H1 (cell line): ENCODE measurements at regions not wholly inside any gene's neighbourhood (a gene's known extent, or its start where the extent isn't known, plus 50 kb on each side); places are given as distances from the start of the nearest gene placed in this dataset.

Experiments
- CTCF ChIA-PET: fragments of 300-600 bp; sonication (Branson Sonifier 250); formaldehyde crosslinking; loops from one replicate; lab custom pipeline; 2021; ENCODE audit not compliant: partially characterized antibody; lab: Charles Lee
- POLR2A ChIA-PET: fragments of 300-600 bp; sonication (Branson Sonifier 250); formaldehyde crosslinking; loops from one replicate; lab custom pipeline; 2021; ENCODE audit warnings: inconsistent platforms; ENCODE audit not compliant: partially characterized antibody; lab: Charles Lee
- DNase-seq, 2 experiments: peaks; one replicate each; pipeline versions ENCODE4 v3.0.0 to v3.0.0-alpha.2; 2010 to 2022; ENCODE audit warnings: low spot score in 2 of 2, low read depth in 1 of 2, mixed read lengths in 1 of 2
- FAIRE-seq: peaks from 2 replicates; lab custom pipeline; 2011; peaks lifted over from hg19 to GRCh38; lab: Jason Lieb, UNC
- H2AFZ ChIP-seq: 2 replicates; pipeline ENCODE4 v1.8.1; 2012; ENCODE audit warnings: low read length, inconsistent platforms
- H2AK5ac ChIP-seq: 2 replicates; pipeline ENCODE4 v1.6.1; 2013; ENCODE audit warnings: low read depth, low read length
- H2BK120ac ChIP-seq: replicated peaks from 2 replicates; pipeline ENCODE3; 2013; ENCODE audit warnings: low read depth, low read length, inconsistent platforms
- H2BK12ac ChIP-seq: 2 replicates; pipeline ENCODE4 v1.6.1; 2013; ENCODE audit warnings: low read depth, low read length
- H2BK15ac ChIP-seq: 2 replicates; pipeline ENCODE4 v1.6.1; 2013; ENCODE audit warnings: low read length
- H2BK20ac ChIP-seq: 2 replicates; pipeline ENCODE4 v1.6.1; 2013; ENCODE audit warnings: low read length
- H2BK5ac ChIP-seq: 2 replicates; pipeline ENCODE4 v1.6.1; 2013; ENCODE audit warnings: low read depth, low read length
- H3K14ac ChIP-seq: 2 replicates; pipeline ENCODE4 v1.6.1; 2013; ENCODE audit warnings: inconsistent platforms; ENCODE audit not compliant: insufficient read length
- H3K18ac ChIP-seq: 2 replicates; pipeline ENCODE4 v1.6.1; 2013; ENCODE audit warnings: low read length; ENCODE audit errors: extremely low read depth
- H3K23ac ChIP-seq: 2 replicates; pipeline ENCODE4 v1.6.1; 2013; ENCODE audit warnings: inconsistent platforms; ENCODE audit not compliant: insufficient read length
- H3K23me2 ChIP-seq: 2 replicates; pipeline ENCODE4 v1.6.1; 2013; ENCODE audit warnings: low read depth, low read length
- H3K27ac ChIP-seq: 2 replicates; pipeline ENCODE4 v1.6.1; 2011; ENCODE audit warnings: low read depth, low read length, inconsistent platforms
- H3K27me3 ChIP-seq, 4 experiments: replicated peaks in 1 of 4; 1 replicate in 1 of 4; 2 replicates in 3 of 4; pipeline versions ENCODE4 v1.6.1 to v1.8.1; 2011 to 2013; ENCODE audit warnings: low read length in 3 of 4, mild to moderate bottlenecking in 3 of 4, inconsistent platforms in 2 of 4, mixed read lengths in 2 of 4, moderate library complexity in 1 of 4; ENCODE audit not compliant: control insufficient read depth in 3 of 4, insufficient read depth in 3 of 4; ENCODE audit errors: extremely low read depth in 1 of 4
- H3K36me3 ChIP-seq, 4 experiments: 2 replicates each; pipeline versions ENCODE4 v1.6.1 to v1.8.1; 2011 to 2013; ENCODE audit warnings: mild to moderate bottlenecking in 4 of 4, low read length in 3 of 4, moderate library complexity in 2 of 4, control low read depth in 1 of 4, inconsistent platforms in 1 of 4; ENCODE audit not compliant: insufficient read depth in 4 of 4, control insufficient read depth in 2 of 4
- H3K4ac ChIP-seq: replicated peaks from 2 replicates; pipeline ENCODE3; 2013; ENCODE audit warnings: low read length, low read depth, mixed read lengths, inconsistent platforms; ENCODE audit not compliant: insufficient read length
- H3K4me1 ChIP-seq, 4 experiments: replicated peaks in 1 of 4; 1 replicate in 1 of 4; 2 replicates in 3 of 4; pipeline versions ENCODE4 v1.6.1 to v1.8.1; 2011 to 2013; ENCODE audit warnings: low read length in 3 of 4, inconsistent platforms in 2 of 4, mixed read lengths in 1 of 4; ENCODE audit not compliant: insufficient read depth in 4 of 4, control insufficient read depth in 3 of 4
- H3K4me2 ChIP-seq, 2 experiments: 2 replicates each; pipeline versions ENCODE4 v1.6.1 to v1.8.1; 2011 to 2013; ENCODE audit warnings: low read depth in 2 of 2, low read length in 2 of 2, control low read depth in 1 of 2, inconsistent platforms in 1 of 2, mild to moderate bottlenecking in 1 of 2; ENCODE audit not compliant: insufficient read depth in 1 of 2
- H3K4me3 ChIP-seq, 4 experiments: fragments of 200-600, 300-600 bp in 1 of 4; sonication (generic), shearing (Covaris generic), sonication (Bioruptor Twin) in 1 of 4; 2 replicates each; pipeline versions ENCODE4 v1.5.1 to v1.8.1; 2011 to 2016; ENCODE audit warnings: low read length in 4 of 4, low read depth in 3 of 4, control low read depth in 2 of 4, inconsistent platforms in 2 of 4, mild to moderate bottlenecking in 2 of 4, mixed read lengths in 1 of 4, moderate library complexity in 1 of 4; ENCODE audit not compliant: insufficient read depth in 2 of 4; ENCODE audit errors: extremely low read depth in 1 of 4
- H3K56ac ChIP-seq: replicated peaks from 2 replicates; pipeline ENCODE3; 2013; ENCODE audit warnings: low read depth, mild to moderate bottlenecking, mixed read lengths, low read length, inconsistent platforms; ENCODE audit not compliant: insufficient read length
- H3K79me1 ChIP-seq: 2 replicates; pipeline ENCODE4 v1.6.1; 2013; ENCODE audit warnings: low read depth, low read length, control low read depth
- H3K79me2 ChIP-seq, 2 experiments: 2 replicates each; pipeline versions ENCODE4 v1.6.1 to v1.8.1; 2012 to 2013; ENCODE audit warnings: low read length in 2 of 2, mild to moderate bottlenecking in 2 of 2, inconsistent platforms in 1 of 2; ENCODE audit not compliant: insufficient read depth in 2 of 2, control insufficient read depth in 1 of 2
- H3K9ac ChIP-seq, 4 experiments: replicated peaks in 1 of 4; 1 replicate in 1 of 4; 2 replicates in 3 of 4; pipeline versions ENCODE4 v1.6.1 to v1.8.1; 2011 to 2013; ENCODE audit warnings: low read depth in 3 of 4, low read length in 3 of 4, control low read depth in 2 of 4, mild to moderate bottlenecking in 2 of 4, moderate library complexity in 2 of 4, inconsistent platforms in 1 of 4; ENCODE audit errors: extremely low read depth in 1 of 4
- H3K9me3 ChIP-seq, 2 experiments: 2 replicates each; pipeline versions ENCODE4 v1.6.1 to v1.8.1; 2012 to 2013; ENCODE audit warnings: mild to moderate bottlenecking in 2 of 2, moderate library complexity in 2 of 2, control low read depth in 1 of 2, inconsistent platforms in 1 of 2, low read depth in 1 of 2, low read length in 1 of 2, mixed read lengths in 1 of 2; ENCODE audit not compliant: insufficient read depth in 2 of 2
- H4K20me1 ChIP-seq, 2 experiments: replicated peaks in 1 of 2; 2 replicates each; pipeline versions ENCODE3 to v1.8.1; 2011 to 2013; ENCODE audit warnings: inconsistent platforms in 2 of 2, low read length in 2 of 2, mild to moderate bottlenecking in 1 of 2; ENCODE audit not compliant: insufficient read depth in 2 of 2, control insufficient read depth in 1 of 2
- H4K5ac ChIP-seq: 2 replicates; pipeline ENCODE4 v1.6.1; 2013; ENCODE audit warnings: low read length, low read depth, mixed read lengths, inconsistent platforms; ENCODE audit not compliant: insufficient read length
- H4K8ac ChIP-seq: 2 replicates; pipeline ENCODE4 v1.8.0; 2013; ENCODE audit warnings: mild to moderate bottlenecking, moderate library complexity, low read length, inconsistent platforms; ENCODE audit not compliant: insufficient read depth; ENCODE audit errors: extremely low read depth
- H4K91ac ChIP-seq: replicated peaks from 2 replicates; pipeline ENCODE3; 2013; ENCODE audit warnings: low read length, mixed read lengths, inconsistent platforms; ENCODE audit not compliant: insufficient read length
- EZH2 ChIP-seq: fragments of 200-600 bp; sonication (generic); IDR thresholded peaks from 2 replicates; pipeline ENCODE4 v1.7.1; 2012; ENCODE audit warnings: low read depth, mild to moderate bottlenecking, moderate library complexity, low read length, inconsistent platforms; ENCODE audit not compliant: severe bottlenecking
- SRF ChIP-seq: IDR thresholded peaks from 2 replicates; pipeline ENCODE4 v1.6.1; 2011; ENCODE audit warnings: mild to moderate bottlenecking, low read depth, low read length, moderate library complexity
- WGBS, 2 experiments: shearing (Covaris generic) in 1 of 2; methylation state at CpG; one replicate each; pipeline versions ENCODE4 v1.1.6 to v1.1.7; 2013 to 2015; ENCODE audit warnings: low lambda C conversion rate in 2 of 2, mixed read lengths in 2 of 2, inconsistent platforms in 1 of 2, low coverage in 1 of 2, missing lambda C conversion rate in 1 of 2; ENCODE audit not compliant: insufficient replicate concordance in 2 of 2, insufficient coverage in 1 of 2, insufficient read length in 1 of 2; ENCODE audit errors: extremely low coverage in 1 of 2, missing lambda C conversion rate in 1 of 2; 5-methylcytosine and 5-hydroxymethylcytosine counted together

- no peak for FAIRE-seq
- ChIA-PET CTCF (interaction anchor here (0.7 to 2.7 kb wide), 3 partner anchors 15 to 149 kb away, joined by 3 to 6 read pairs (median 4); no protein-coding TSS in a partner anchor), POLR2A (no interaction called here)
- TF ChIP-seq SRF, result no peak
- TF ChIP-seq EZH2, result no peak
These were observed 67.8 kb upstream of the GABRB2 start for GRCh38 chr5:161614342-161614741.

More at GRCh38 chr5:161614342-161614741, 67.8 kb upstream of the GABRB2 start:
- Histone ChIP-seq H2AK5ac (no peak overlapping the region), H3K9ac (no peak overlapping the region), H3K4ac (no peak overlapping the region), H3K14ac (no peak overlapping the region), H4K20me1 (no peaks in the 10 kb centered on the region), H3K9me3 (peaks cover 0 to 4% of the 10 kb centered on the region in 2 experiments; a peak in 2 of 4 replicates), H3K56ac (no peak overlapping the region), H2BK5ac (no peak overlapping the region), H4K91ac (no peak overlapping the region), H3K79me1 (no peaks in the 10 kb centered on the region), H3K23me2 (no peaks in the 10 kb centered on the region; the same call in 1 of the 2 replicates), H2BK15ac (no peak overlapping the region), H3K79me2 (no peaks in the 10 kb centered on the region), H3K36me3 (no peaks in the 10 kb centered on the region), H3K4me3 (no peak overlapping the region), H3K18ac (no peak overlapping the region), H2BK120ac (no peak overlapping the region), H4K8ac (no peak overlapping the region), H3K27me3 (no peaks in the 10 kb centered on the region), H2BK20ac (no peak overlapping the region), H3K4me2 (no peak overlapping the region), H3K27ac (no peak overlapping the region), H3K23ac (no peak overlapping the region), H4K5ac (no peak overlapping the region), H3K4me1 (no peaks in the 10 kb centered on the region), H2BK12ac (no peak overlapping the region), H2AFZ (no peak overlapping the region)
- 73% methylated on average over 2 of the region's 2 CpGs; no CpG with 5 or more reads in 1 of the 2 experiments for WGBS, 2 experiments
- DNase-seq, result no peak
